ENCODE measurements at regions not wholly inside any gene's neighbourhood (a gene's known extent, or its start where the extent isn't known, plus 50 kb on each side); places are given as distances from the start of the nearest gene placed in this dataset.

- no peak for TF ChIP-seq CTCF (IDR thresholded peaks at IDR 0.05; ENCODE audit: low read depth, low read length)
- TF ChIP-seq EZH2phosphoT487 (IDR thresholded peaks at IDR 0.05; ENCODE audit: low read depth), result no peak
These were observed 149.1 kb upstream of the MYCN start for GRCh38 chr2:15791294-15791693.

All from OCI-LY3 (cell line).